ENCODE measurements at regions not wholly inside any gene's neighbourhood (a gene's known extent, or its start where the extent isn't known, plus 50 kb on each side); places are given as distances from the start of the nearest gene placed in this dataset.

- no peak for DNase-seq
These were observed 140.2 kb upstream of the FGGY start for GRCh38 chr1:59156526-59157199.

DNA sequence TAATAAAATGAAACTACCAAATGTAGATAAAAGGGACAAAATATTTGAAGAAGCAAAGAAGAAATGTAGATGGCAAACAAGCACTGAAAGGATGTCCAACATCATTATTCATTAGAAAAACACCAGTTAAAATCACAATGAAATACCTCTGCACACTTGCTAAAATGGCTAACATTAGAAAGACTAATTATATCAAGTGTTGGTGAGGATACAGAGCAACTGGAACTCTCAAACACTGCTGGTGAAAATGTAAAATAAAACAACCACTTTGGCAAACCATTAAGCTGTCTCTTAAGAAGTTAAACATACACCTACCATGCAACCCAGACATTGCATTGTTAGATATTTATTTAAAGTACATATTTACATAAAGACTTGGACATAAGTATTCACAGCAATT, 138.6 kb upstream of the FGGY start:
- no peak for DNase-seq

DNA sequence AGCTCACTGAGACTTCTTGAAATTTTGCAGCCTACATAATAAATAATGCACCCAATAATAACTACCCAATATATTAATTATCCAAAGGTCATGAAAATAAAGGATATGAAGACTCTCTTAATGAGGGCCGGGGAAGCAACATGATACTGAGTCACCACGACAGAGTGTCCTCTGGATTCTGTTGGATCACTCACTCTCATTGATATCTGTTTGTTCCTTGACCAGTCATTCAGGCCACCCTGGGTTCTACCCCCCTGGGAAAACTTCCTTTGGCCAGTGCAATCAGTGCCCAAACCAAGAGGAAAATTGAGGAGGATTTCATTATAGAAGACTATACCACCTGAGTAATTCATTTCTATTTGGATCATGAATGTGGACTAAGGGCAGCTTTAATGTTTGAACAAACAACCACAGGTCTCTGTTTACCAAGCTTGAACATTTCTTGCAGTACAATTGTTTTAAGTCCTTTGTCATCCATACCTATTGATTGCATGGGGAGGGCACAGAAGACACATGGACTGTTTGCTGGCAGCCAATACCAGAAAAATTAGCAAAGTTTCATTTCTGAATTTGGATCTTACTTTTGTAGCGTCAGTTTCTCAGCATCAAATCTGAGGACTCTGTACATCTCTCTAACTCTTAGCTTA, 137.2 kb upstream of the FGGY start:
- no peak for DNase-seq

GRCh38 chr1:59161136-59161535, 135.8 kb upstream of the FGGY start:
- DNase-seq = no peak

GRCh38 chr1:59162665-59163064, 134.2 kb upstream of the FGGY start:
- DNase-seq = no peak

- DNase-seq = no peak
These were observed 133.4 kb upstream of the FGGY start for GRCh38 chr1:59163268-59164092.

GRCh38 chr1:59164371-59164770, 132.5 kb upstream of the FGGY start:
- no peak for DNase-seq

- no peak for DNase-seq
These were observed 131.5 kb upstream of the FGGY start for GRCh38 chr1:59165353-59165752.

GRCh38 chr1:59169703-59170102, 127.2 kb upstream of the FGGY start:
- no peak for DNase-seq

- no peak for DNase-seq
These were observed 126.2 kb upstream of the FGGY start for GRCh38 chr1:59170659-59171058.

GRCh38 chr1:59171788-59172187, 125.1 kb upstream of the FGGY start:
- no peak for DNase-seq

GRCh38 chr1:59172693-59173092, 124.2 kb upstream of the FGGY start:
- no peak for DNase-seq

DNA sequence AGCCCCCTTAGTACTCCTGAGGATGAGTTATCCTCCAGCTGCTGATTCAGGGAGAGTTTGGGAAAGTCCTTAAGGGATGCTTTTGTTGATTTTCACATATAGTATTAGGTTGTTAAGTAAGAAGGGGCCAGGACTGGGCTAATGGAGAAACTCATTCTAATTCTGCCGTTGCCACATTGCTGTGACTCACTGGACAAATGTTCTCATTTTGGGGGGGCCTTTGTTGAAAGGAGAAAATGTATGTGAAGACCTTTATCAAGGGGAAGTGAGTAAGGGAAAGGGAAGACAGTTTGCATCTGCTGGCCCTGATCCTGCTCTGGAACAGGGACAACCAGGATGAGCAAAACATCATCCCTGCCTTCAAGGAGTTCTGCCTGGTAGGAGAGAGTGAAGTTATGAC, 123.2 kb upstream of the FGGY start:
- DNase-seq = no peak

DNA sequence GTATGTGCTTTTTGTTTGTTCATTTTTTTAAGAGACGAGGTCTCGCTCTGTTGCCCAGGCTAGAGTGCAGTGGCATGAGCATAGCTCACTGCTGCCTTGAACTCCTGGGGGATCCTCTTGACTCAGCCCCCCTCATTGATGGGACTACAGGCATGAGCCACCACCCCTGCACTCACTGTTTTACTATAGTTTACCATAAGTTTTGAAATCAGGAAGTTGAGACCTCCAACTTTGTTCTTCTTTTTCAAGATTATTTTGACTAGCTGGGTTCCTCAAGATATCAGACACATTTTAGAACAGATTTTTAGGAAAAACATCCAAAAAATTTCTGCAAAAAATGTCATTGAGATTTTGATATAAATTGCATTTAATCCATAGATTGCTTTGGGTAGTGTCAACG, 120.4 kb upstream of the FGGY start:
- no peak for DNase-seq

DNA sequence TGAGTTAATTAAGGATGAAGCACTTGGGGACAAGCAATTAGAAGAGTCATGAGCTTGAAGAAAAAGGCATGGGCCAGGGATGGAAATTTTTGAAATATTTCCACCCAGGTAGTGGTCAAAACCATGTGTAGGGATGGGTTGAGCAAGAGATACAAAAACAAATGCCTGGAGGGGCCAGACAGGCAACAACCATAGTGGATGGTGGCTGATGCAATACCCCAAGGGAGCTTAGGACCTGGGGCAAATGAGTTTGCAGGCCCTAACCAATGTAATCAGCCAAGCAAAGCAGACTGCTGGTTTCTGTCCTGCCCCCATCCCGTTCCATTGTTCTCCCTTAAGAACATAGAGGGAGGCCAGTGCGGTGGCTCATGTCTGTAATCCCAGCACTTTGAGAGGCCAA, 119.1 kb upstream of the FGGY start:
- no peak for DNase-seq

- DNase-seq = no peak
These were observed 118.3 kb upstream of the FGGY start for GRCh38 chr1:59178339-59179187.

- no peak for DNase-seq
These were observed 117.2 kb upstream of the FGGY start for GRCh38 chr1:59179673-59180072.

DNA sequence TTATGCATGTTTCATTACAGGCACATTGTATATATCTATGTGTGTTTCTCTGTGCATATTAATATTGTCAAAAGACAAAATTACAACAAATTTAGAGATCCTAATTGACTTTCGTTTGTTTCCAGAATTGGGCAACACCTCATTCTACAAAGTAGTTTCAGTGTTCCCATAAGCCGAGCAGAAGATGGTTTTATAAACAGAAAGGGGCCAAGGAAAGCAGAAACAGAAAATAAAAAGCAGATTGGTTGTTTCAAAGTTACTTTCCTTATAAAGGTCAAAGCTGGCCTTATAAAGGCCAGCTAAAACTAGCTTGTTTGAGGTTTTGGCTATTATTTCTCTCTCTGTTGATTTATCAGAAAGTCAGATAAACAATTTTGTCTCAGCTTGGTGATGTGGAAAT, 116.2 kb upstream of the FGGY start:
- DNase-seq = no peak

DNA sequence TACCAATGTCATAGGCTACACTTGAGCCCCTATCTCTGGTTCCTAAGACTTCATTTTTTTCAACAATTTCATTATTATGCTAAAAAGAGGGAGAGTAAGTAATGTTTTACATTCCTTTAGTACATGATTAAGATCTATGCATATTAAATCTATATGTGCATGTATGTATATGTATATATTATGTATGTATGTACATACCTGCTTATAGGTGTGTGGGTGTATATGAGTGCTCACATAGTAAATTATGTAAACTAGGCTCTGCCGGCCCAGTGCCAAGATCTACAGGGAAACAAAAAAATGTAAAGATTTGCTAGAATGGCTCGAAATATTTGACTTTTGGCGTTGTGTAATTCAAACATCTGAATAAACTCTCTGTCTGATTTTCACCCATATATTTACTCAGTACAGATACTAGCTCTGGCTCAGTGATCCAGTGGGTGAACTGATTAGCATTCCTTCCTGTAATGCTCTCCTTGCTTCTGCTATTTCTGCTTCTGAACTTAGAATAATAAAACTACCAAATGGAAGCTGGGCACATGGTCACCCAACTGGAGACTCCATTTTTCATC, 113.1 kb upstream of the FGGY start:
- no peak for DNase-seq

DNA sequence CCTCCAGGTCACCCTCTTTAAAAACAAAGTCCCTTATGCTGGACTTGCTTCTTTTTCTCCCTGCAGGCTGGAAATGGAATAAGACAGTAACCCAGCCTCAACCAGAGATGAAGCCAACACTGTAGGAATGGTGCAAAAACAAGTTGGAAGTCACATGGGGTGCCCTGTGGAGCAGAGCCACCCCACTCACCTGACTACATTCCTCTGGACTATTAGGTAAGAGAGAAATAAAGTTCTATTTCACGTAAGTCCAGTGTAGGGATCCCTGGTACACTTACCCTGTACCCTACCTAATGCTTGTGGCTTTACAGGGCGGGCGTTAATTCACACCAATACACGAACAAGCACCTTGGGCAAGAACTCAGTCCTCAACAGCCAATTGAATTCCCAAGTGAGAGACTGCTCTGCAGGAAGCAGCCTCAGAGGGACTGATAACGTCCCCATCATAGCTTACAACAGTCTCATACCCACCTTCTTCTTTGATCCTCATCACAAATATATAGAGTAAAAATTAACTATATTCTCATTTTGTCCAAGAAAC, 112.5 kb upstream of the FGGY start:
- DNase-seq = no peak

DNA sequence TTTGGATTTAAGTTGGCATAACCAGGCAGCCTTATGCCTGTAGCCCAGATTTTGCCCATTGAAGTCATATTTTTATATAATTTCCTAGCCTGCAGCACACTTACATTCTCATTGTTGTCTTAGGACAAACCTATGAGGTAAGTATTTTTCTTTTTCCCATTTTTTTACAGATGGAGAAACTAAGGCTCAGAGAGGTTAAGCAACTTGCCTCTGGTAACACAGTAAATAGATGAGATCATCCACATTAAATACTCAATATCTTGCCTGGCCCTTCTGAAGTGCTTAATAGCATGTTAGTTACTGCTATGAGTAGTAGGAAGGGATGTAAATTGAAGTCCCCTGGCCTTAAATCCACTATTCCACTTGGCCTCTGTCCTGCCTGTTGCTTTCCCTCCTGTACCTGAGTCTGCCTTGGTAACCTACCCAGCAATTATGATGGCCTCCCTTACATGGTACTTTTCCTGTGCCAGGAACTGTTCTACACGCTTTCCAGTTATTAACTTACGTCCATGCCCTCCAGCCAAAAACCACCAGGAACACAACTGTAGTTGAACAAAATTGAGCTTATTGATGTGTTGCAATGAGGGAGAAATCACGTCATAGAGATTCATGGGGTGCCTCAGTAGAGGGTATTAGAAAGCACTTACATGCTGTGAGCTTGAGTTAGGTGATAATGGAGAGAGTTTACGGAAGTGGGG, 111.6 kb upstream of the FGGY start:
- no peak for DNase-seq

DNA sequence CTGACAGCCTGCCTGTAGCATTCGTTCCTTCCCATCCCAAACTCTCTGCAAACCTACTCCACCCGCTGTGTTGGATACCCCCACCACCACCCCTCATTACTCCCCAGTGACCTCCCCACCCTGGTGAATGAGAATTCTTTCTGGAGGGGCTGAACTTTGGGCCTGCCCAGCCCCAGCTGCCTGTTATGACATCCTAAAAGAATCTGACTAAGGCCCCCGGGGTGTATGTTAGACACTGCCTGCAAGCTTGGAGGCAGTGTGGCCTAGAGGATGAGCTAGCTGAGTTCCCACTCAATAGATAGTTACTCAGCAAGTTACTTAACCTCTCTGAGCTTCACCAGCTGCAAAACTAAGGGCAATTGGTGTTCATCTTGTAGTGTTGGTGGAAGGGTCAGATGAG, 110.2 kb upstream of the FGGY start:
- DNase-seq = no peak
